ENCODE measurements at regions not wholly inside any gene's neighbourhood (a gene's known extent, or its start where the extent isn't known, plus 50 kb on each side); places are given as distances from the start of the nearest gene placed in this dataset.
"Not testable (repeated sequence)": the region's sequence is repeated elsewhere in the genome, so short reads cannot be mapped to it uniquely, and the experiment has no call there.

DNA sequence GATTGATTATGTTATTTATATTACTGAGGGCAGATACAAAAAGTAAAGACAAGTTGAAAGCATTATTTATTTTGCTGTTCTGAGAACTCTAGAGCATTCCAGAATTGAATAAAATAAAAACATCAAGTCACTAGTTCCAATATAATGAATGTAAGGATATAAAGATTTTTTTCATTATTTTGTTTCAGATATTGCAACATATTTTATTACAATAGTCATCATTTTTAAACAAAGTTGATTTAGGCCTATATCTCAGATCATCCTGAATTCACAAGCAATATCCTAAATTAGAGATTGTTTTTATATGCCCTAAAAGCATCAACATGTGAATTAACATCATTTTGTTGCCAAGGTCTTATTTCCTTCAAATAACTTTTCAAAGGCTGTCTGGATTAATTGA is 535.6 kb upstream of the KCND2 start:
- no peak for DNase-seq

DNA sequence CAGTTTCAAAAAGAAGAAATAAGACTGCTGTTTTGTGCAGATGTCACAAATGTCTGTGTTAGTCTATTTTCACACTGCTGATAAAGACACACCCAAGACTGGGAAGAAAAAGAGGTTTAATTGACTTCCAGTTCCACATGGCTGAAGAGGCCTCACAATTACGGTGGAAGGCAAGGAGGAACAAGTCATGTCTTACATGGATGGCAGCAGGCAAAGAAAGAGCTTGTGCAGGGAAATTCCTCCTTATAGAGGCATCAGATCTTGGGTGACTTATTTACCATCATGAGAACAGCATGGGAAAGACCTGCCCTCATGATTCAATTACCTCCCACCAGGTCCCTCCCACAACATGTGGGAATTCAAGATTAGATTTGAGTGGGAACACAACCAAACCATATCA is 527.7 kb upstream of the KCND2 start:
- DNase-seq, result not testable (repeated sequence)

DNA sequence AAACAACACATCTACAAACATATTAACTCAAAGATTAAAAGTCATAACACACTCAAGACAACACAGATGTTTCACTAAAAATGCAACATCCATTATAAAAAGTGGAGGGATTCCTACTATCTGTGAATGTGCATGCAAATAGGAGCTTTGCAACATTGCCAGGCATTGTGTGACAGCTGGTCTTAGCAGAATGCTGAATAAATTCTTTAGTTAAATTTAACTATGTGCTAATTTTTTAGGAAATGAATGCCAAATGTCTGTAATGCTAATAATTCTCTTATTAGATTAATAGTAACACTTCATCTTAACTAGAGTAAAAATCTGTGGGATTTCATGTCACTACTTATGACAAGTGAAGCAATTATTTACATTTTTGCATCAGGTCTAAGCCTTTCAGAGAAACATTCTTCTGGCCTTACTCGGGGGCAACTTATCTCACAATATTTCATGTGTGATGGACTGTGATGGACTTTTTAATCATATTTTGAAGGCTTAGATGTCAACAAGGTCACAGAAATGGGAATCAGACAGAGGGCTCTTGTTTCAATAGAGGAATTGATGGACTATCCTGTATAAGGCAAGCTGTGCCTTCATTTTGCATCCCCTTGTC is 524.6 kb upstream of the KCND2 start:
- DNase-seq, result no peak

DNA sequence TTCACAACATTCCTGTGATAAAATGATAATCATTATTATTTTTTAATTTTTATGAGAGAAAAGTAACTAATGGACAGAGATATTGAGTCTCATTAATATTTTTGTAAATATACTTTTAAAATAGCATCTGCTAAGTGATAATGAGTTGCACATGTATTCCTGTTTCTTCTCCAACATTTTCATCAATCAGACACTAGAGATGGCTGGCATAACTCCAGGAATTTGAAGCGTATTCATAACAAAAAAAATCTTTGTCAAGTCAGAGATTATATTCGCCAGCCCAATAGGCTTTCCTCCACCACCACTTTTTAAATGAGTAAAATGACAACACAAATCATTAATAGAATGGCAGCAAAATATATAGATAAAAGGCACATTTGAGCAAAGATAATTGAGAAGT is 524.0 kb upstream of the KCND2 start:
- DNase-seq, result no peak

DNA sequence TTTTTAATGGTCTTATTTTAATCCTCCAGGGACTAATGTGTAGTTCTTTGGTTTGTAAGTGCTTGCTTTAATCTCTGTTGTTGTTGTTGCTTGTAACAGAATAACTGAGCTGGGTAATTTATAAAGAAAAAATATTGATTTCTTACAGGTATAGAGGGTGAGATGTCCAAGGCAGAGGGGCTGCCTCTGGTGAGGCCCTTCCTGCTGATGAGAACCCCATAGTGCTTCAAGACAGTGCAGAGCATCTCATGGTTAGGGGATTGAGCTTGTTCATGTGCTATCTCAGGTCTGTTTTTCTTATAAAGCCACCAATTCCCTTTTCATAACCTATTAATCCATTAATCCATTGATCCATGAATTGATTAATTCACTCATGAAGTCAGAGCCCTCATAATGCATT is 516.3 kb upstream of the KCND2 start:
- DNase-seq, result no peak

DNA sequence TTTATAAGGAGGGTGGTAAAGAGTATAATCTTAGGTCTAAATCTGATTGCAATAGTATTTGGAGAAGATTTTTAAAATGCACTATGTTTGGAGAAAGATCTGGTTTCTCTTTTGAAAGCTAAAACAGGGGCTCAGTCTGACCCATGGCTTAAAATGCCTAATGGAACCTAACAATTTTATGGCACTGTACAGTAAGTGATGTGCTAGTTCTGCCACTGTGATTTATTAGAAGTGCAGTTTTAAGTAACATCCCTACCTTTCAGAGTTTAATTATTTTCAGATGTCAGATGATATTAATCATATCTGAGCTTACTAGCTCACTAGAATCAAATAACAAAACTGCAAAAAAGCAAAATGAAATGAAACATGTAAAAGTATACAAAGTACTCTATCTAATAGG is 514.7 kb upstream of the KCND2 start:
- DNase-seq, result no peak

DNA sequence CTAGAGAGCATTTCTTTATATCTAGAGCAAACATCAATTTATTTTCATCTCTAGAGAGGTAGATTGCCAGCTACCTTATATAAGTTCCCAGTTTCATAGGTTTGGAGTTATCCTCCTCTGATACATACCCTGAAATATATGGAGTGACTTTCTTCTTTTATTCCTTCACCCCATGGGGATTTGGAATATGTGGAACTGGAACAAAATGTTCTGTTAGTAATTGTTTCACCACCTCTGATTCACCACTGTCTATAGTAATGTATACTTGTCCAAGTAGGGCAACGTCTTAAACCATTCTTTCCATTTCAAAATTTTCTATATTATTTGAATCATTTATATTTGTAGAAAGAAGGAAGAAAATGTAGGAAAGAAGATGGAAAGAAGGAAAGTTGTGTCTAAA is 511.2 kb upstream of the KCND2 start:
- DNase-seq, result no peak

DNA sequence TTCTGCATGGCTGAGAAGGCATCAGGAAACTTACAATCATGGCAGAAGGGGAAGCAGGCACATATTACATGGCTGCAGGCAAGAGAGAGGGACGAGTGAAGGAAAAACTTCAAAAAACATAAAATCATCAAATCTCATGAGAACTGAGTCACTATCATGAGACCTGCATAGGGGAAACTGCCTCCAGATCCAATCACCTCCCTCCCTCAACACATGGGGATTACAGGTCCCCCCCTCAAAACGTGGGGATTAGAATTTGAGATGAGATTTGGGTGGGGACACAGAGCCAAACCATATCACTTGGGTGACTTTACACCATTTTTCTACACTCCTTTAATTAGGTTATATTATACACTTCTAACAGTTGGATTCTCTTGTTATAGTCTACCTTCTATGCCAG is 490.7 kb upstream of the KCND2 start:
- DNase-seq, result no peak

DNA sequence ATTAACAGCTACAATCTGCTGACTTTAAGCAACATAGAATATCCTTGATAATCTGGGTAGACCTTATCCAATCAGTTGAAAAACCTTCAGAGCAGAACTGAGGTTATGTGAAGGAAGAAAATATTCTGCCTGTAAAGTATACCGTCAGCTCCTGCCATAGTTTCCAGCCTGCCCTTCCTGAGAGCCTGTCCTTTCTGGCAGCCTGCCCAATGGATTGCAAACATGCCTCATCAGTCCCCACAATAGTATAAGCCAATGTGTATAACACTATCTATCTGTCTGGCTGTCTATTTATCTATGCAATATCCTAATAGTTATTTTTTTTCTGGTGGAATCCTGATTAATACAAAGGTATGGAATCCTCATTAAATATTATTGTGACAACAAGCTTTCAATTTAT is 489.2 kb upstream of the KCND2 start:
- DNase-seq, result no peak

DNA sequence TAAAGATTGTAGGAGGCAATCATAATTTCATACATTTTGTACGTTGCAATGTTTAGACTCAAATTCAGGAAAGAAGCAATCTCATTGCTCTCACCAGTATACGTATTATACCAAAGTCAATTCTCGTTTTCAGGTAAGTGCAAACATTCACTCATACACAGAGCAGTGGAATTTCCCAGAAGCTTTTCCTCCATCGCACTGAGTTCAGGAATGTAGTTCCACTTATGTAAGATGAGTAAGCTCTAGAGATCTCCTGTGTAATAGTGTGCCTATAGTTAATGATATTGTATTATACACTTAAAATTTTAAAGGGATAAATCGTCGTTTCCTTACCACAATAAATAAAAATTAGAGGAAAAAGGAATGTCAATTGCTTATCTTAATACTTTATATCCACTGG is 470.8 kb upstream of the KCND2 start:
- no peak for DNase-seq

DNA sequence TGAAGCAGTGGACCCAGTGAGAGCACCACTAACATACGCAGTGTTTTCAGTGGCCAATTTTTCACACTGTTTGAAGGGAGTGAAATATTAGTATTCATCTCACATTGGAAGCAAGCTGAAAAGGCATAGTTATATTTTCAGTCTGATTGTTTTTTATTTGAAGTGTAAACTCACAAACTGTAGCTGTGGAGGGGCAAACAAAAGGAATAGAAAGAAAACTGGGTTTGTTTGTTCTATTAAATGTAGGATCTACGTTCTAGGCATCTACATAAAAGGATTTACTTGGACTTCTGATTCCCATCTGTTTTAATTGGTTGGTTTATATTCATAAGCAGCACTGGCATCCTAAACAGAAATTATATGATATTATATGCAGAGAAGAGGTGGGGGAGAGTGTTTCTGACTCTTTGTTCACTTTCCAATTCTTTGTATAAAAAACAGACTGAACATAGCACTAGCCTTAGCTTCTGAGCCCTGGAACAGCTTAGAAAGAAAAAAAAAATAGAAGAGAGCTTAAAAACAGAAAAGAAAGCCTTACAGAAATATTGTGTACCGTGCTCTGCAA is 447.8 kb upstream of the KCND2 start:
- no peak for DNase-seq

DNA sequence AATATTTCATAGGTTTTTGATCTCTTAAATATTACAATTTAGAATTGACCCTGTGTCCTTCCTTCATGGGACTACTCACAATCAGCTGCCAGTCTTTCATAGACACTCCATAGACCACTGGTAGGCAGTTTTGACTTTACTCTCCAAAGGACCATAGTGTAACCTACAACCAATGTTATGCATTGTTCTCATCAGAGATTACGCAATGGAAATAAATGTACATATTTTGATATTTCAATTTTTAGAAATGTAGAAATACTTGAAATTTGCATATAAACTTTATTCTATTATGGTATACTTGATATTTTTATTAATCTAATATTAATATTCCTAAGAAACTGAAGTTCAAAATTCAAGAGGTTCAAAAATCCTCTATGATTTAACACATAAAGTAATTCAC is 446.4 kb upstream of the KCND2 start:
- no peak for DNase-seq

DNA sequence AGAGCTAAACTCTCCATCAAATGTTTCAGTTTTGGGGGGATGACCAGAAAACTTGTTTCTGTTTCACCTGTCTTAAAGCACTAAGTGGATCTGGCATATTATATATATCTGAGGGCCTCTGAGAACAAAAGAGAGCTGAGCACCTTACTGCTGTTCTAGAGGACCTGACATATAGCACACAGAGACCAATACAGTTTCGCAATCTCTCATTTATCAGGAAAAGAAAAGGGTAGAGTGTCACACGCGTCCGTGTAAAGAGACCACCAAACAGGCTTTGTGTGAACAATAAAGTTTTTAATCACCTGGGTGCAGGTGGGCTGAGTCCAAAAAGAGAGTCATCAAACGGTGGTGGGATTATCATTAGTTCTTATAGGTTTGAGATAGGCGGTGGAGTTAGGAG is 434.5 kb upstream of the KCND2 start:
- no peak for DNase-seq

DNA sequence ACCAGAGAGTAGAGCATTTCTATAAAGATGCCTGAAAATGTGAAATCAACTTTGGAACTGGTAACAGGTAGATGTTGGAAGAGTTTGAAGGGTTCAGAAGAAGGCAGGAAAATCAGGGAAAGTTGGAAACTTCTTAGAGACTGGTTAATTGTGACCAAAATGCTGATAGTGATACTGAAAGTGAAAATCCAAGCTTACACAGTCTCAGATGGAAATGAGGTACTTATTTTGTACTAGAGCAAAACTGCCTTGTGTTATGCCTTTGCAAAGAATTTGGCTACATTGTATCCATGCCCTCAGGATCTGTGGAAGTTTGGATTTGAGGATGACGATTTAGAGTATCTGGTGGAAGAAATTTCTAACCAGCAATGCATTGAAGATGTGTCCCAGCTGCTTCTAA is 430.6 kb upstream of the KCND2 start:
- no peak for DNase-seq

DNA sequence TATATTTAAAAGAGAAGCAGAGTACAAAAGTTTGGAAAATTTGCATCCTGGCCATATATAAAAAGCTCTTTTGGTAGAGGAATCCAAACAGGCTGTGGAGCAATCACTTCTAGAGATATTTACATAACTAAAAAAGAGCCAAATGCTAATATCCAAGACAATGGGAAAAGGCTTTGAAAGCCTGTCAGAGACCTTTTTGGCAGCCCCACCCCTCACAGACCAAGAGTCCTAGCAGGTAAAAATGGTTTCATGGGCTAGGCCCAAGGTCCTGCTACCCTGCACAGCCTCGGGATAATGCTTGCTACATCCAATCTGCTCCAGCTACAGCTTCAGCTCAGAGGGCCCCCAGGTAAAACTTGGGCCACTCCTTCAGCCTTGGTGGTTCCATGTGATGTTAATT is 430.2 kb upstream of the KCND2 start:
- DNase-seq, result no peak

DNA sequence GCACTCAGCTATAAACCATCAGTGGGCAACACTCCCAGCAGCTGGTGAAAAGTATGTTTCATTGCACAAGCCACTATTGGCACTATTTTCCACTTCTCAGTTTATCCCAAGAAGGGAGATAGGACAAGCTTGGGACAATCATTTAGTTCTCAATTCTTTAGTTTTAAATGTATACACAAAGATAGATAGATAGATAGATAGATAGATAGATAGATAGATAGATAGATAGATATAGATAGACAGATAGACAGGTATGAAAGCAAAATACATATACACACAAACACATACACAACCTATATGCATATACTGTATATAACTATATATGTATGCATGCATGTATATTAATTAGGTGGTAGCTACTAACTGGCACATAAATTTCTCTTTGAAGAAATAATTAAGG is 411.6 kb upstream of the KCND2 start:
- no peak for DNase-seq

DNA sequence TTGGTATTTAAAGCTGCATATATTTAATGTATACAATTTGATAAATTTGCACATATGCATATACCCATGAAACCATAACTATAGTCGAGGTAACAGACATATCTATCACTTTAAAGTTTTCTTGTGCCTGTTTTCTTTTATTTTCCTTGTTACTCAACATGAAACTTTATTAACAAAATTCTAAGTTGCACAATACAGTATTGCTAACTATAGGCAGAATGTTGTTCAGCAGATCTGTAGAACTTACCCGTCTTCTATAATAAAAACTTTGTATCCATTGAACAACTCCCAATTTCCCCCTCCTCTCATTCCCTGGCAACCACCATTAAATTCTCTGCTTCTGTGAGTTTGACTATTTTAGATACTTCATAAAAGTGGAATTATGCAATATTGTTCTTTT is 404.6 kb upstream of the KCND2 start:
- DNase-seq, result no peak

DNA sequence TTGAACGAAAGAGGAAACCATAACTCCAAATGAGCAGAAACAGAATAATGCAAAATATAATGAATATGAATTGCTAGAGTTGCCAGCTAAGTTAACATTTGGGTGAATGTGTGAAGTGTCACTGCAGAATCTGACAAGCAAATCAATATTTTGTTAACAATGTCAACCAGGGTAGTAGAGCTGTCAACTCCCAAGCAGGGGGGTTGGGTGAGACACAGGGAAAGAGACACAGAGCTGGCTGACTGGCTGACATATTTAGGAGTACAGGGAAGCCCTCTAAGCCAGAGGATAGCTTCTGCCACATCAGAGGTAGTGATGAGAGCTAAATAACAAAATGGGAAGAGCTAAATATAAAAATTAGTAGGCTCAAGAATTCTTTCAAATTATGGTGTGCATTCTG is 393.1 kb upstream of the KCND2 start:
- DNase-seq, result no peak

DNA sequence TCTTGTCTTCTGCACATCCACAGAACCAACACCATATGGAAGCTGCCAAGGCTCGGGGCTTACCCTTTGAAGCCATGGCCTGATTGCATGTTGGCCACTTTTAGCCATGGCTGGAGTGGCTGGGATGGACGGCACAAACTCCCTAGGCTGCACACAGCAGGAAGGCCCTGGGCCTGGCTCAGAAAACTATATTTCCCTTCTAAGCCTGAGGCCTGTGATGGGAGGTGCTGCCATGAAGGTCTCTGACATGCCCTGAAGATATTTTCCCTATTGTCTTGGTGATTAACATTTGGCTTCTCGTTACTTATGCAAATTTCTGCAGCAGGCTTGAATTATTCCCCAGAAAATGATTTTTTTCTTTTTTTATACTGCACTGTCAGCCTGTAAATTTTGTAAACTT is 387.0 kb upstream of the KCND2 start:
- no peak for DNase-seq

DNA sequence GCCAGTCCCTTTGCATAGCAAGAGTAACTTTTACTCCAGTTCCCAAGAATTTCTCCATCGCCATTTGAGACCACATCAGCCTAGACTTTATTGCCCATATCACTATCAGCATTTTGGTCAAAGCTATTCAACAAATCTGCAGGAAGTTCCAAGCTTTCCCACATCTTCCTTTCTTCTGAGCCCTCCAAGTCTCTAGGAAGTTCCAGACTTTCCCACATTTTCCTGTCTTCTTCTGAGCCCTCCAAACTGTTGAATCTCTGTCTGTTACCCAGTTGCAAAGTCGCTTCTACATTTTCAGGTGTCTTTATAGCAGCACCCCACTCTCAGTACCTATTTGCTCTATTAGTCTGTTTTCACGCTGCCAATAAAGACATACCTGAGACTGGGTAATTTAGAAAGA is 386.4 kb upstream of the KCND2 start:
- DNase-seq, result not testable (repeated sequence)

DNA sequence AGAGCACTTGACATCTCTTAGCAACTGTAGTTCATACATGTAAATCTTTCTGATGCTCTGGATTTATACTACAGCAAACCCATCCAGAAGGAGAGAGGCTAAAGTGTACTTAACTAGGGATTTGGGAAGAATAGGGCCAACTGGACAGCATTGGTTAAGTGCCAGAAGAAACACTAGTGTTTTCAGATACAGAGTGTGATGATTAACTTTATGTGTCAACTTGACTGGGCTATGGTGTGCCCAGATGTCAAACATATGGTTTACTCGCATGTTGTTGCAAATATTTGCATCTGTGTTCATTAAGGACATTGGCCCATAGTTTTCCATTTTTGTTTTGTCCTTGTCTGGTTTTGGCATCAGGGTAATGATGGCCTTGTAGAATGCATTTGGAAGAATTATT is 384.7 kb upstream of the KCND2 start:
- no peak for DNase-seq

DNA sequence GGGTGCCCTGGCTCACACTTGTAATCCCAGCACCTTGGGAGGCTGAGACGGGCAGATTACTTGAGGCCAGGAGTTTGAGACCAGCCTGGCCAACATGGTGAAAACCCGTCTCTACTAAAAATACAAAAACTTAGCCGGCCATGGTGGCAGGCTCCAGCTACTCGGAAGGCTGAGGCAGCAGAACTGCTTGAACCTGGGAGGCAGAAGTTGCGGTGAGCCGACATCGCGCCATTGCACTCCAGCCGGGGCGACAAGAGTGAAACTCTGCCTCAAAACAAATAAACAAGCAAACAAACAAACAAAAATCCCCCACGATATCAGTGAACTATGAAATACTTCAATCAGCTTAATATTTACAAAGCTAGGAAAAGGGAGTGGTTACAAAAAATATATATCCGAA is 382.3 kb upstream of the KCND2 start:
- no peak for DNase-seq

DNA sequence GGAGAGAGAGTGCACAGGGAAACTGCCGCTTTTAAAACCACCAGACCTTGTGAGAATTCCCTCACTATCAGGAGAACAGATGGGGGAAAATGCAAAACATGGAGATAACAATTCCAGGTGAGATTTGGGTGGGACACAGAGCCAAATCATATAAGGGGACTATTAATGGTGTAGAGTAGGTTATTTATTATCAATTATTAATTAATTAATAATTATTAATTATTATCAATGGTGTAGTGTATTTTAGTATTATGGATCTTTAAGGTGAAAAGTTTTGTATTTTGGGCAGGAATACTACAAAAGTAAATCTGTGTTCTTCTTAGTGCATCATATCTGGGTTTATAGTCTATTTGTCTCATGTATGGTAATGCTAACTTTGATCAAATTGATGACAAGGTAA is 377.7 kb upstream of the KCND2 start:
- DNase-seq, result no peak

DNA sequence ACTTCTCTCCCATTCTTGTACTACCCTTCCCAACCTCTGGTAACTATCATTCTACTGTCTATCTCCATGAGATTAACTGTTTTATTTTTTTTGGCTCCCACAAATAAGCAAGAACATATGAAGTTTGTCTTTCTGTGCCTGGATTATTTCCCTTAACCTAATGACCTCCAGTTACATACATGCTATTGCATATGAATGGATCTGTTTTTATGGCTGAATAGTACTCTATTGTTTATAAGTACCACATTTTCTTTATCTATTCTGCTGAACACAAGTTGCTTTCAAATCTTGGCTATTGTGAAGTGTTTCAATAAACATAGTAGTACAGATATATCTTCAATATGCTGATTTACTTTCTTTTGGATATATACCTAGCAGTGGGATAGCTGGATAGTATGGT is 376.6 kb upstream of the KCND2 start:
- DNase-seq, result no peak

DNA sequence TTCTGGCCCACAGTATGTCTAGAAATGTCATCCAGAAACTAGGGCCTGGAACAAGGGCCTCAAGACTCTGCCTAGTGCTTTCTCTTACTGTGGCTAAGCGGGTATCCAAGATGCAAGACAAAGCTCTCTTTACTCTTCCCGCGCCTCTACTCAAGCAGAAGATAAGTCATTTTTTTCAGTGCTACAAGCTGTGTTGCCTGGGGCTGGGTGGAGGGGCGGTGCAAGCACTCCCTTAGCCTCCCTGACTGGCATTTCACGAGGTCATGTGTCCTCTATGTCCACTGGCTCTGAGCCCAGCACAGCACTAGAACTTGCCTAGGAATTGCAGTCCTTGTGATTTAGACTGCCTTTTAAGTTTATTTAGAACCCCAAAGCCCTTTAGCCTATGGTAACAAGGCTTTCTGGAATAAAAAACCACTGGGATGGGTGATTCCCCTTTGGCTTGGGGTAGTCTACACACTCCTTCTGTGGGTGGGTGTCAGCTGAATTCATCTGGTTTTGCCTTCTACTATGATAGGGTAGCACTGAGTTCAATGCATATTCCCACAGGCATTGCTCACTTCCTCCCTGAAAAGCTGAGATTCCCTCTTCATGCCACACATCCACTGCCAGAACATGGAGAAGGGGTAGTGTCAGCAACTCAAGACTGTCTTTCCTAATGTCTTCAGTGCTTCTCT is 371.8 kb upstream of the KCND2 start:
- no peak for DNase-seq
